HG03571 (cell line): ENCODE measurements at regions not wholly inside any gene's neighbourhood (a gene's known extent, or its start where the extent isn't known, plus 50 kb on each side); places are given as distances from the start of the nearest gene placed in this dataset.

Experiments
- ATAC-seq: cut with Tn5 transposase; IDR thresholded peaks from one replicate; pipeline ENCODE4 v1.9.1; 2021; ENCODE audit not compliant: unreplicated experiment

DNA sequence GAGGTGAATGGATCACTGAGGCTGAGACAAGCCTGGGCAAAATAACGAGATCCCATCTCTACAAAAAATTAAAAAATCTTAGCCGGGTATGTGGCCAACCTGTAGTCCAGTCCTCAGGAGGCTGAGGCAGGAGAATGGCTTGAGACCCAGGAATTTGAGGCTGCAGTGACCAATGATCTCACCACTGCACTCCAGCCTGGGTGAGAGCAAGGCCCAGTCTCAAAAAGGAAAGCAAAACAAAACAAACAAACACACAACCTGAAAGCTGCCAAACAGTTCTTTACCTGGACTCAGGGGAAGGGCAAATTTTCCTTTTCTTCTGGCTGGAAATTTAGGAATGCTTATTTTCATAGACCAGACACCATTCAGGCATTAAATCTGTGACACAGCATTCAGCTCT is 163.1 kb upstream of the FAT1 start:
- no peak for ATAC-seq

DNA sequence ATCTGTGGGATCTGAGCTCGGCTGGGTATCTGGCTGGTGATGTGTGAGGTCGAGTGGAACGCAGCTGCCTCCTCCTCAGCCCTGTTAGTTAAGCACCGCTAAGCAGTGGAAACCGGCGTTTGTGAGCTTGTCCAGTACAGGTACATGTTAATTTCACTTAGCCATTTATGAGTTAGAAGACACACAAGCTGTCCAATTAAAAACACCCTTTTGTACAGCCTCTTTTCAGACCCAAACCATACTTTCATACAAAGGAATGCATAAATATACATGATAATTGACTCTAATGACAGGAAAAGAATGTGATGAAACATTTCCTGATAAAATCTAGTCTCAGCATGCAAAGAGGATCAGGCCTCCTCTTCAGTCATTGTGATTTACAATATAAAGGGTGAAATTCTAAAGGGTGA is 163.6 kb upstream of the FAT1 start:
- no peak for ATAC-seq

DNA sequence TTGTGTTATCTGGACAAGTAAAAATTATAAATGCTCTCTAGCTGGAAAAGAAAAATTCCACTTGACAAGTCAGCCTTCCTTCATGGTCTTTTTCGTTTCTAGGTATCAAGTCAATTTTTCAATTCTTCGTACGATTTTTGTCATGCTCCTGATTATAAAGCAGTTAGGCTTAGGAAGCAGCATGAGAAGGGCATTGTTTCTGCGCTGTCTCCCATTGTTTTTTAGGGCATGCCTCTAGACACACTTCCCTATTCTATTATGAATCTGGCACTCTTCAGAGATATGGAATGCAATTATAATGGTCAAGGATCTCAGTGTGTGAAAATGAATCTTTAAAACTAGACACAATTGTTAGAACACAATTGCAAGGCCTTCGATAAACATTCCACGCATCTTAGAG is 164.1 kb upstream of the FAT1 start:
- no peak for ATAC-seq

DNA sequence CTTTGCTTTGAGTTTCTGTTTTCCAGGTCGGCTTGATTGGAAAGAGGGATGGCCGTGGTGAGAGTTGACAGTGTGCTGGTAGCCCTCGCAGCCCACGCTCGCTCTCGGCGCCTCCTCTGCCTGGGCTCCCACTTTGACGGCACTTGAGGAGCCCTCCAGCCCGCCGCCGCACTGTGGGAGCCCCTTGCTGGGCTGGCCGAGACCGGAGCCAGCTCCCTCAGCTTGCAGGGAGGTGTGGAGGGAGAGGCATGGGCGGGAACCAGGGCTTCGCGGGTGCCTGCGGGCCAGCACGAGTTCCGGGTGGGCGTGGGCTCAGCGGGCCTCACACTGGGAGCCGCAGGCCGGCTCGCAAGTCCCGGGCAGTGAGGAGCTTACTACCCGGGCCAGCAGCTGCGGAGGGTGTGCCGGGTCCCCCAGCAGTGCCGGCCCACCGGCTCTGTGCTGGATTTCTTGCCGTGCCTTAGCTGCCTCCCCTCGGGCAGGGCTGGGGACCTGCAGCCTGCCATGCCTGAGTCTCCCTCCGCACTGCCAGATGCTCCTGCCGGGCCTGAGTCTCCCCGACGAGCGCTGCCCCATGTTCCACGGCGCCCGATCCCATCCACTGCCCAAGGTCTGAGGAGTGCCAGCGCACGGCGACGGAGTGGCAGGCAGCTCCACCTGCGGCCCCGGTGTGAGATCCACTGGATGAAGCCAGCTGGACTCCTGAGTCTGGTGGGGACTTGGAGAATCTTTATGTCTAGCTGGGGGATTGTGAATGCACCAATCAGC is 166.4 kb upstream of the FAT1 start:
- ATAC-seq = no peak

DNA sequence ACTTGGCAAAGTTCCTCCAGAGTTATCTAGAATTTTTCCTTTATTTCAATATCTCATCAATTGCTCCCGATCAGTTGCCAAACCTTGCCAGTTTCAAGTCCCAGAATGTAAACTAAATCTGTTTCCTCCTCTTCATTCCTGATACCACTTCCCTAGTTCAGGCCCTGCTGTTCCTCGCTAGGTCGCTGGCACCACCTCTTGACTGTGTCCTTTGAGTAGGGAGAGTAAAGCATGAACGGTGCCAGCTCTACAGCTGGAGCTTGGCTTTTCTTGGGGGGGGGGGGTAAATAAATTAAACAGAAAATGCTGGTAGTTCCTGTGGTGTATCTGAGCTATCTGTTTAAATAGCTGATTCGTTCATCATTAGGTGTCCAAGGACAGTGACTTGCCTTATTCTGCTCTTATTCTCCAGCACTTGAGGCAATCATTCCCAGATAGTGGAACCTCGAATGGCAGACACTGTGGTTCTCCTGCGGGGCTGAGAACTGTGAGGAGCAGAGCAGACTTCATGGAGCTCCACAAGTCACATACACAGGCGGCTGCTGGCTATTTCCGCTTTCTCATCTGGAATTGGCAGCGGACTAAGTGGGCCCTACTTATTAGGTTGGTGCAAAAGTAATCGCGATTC is 168.3 kb upstream of the FAT1 start:
- no peak for ATAC-seq

DNA sequence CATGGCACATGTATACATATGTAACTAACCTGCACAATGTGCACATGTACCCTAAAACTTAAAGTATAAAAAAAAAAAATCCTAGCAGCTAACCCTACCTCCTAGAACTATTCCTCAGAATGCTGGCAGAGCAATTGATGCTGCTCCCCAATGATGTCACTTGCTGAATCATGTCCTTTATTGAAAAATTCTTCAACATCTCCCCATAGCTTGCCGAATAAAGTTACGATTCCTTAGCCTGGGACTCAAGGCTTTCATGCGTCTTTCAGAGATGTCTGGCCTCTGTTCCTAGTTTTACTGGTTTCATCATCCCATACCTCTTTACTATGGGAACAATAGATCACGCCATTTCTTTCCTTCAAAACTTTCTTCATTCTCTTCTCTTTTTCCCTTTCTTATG is 174.7 kb upstream of the FAT1 start:
- ATAC-seq = no peak

DNA sequence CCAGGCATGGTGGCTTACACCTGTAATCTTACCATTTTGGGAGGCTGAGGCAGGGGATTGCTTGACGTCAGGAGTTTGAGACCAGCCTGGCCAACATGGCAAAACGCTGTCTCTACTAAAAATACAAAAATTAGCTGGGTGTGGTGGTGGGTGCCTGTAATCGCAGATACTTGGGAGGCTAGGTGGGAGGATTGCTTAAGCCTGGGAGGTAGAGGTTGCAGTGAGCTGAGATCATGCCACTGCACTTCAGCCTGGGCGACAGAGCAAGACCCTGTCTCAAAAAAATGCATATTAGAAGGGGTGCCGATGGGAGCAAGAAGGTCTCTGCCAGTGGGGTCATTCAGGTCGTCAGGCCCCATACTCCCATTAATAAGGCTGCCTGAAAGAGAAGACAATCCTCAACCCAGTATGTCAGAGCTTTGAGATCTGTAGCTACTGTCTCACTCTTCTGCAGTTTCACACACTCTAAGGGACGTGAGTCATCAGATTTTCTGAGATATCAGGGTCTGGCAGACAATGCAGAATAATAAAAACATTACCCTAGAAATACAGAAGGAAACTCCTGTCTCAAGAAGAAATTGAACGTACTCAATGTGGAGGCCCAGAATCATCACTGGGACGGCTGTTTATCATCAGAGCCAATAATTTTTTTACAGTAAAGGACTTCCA is 176.7 kb upstream of the FAT1 start:
- ATAC-seq = no peak

DNA sequence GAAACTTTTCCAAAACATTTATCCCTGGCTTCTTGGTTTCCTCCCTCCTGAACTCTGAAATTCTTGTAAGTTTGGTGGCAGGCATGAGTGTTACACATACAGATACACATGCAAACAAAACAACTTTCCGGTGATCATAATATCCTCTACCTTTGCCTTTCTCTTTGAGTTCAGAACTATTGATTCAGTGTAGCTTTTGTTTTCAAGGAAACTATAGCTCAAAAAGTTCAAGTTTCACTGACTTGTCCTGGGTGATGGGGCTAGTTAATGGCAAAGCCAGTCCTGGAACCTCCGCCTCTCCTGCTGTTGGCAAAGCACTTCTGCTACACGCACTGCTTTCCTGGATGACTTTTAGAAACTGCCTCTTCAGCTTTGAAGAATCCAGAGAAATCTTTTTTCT is 177.3 kb upstream of the FAT1 start:
- no peak for ATAC-seq

DNA sequence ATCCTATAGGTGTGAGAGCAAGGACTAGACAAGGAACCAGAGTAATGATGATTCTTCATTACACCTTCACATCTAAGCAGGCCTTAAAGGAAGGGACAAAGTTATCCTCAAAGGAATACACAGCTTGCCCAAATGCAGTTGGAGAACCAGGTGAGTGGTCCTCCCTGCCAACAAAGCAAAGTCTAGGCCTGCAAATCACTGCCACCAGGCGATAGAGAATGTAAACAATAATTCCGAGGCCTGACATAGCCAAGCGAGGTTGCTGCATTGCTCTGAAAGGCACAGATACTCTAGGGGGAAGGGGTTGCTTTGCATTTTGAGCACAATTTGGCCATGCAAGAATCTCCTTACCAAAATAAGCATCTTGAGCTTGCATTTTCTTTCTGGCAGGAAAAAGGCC is 178.2 kb upstream of the FAT1 start:
- ATAC-seq = no peak

DNA sequence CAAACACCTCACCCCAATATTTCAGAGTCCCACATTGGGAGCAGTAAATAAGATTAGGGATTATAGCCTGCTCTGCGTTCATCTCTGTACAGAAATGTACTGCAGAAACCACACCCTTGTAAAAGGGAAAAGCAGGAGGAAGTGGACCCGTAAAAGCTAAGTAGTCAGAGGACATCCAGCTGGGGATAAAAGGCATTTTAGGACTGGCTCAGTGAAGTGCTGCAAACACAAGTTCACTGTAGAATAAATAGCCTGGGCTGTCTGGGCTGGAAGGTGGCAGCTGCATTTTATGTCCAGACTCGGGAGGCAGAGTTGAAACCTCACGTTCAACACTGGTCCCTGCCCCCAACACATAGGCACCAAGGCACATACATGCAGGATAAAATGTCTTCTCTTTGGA is 178.7 kb upstream of the FAT1 start:
- no peak for ATAC-seq

DNA sequence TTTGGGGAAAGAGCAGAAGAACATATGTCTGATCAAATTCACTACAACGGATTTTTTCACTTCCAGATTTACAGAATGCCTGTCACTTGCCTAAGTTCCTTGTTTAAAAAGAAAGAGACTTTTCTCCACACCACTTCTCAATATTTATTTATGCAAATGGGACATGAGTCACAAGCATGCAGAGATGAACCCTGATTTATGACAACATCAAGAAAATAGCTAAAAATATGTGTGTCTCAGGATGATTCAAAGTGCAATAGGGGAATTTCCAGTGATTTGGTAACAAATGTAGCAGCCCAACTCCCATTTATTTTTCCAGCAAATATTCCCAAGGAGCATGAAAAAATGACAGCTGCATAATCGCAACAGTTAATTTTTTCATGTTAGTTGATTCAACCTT is 180.4 kb upstream of the FAT1 start:
- no peak for ATAC-seq

DNA sequence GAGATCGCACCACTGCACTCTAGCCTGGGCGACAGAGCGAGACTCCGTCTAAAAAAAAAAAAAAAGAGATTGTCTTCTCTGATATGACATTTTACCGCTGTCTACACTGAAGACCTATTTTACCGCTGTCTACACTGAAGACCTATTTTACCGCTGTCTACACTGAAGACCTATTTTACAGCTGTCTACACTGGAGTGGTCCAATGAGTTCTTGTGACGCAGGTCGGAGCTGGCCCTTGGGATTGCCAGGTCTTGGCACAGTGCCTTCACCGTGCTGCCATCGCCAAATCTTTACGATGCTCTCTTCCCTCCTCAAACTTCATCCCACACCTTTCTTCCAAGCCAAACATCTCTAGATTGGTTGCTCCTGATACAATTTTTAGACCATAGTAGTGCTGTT is 183.1 kb upstream of the FAT1 start:
- ATAC-seq = no peak

DNA sequence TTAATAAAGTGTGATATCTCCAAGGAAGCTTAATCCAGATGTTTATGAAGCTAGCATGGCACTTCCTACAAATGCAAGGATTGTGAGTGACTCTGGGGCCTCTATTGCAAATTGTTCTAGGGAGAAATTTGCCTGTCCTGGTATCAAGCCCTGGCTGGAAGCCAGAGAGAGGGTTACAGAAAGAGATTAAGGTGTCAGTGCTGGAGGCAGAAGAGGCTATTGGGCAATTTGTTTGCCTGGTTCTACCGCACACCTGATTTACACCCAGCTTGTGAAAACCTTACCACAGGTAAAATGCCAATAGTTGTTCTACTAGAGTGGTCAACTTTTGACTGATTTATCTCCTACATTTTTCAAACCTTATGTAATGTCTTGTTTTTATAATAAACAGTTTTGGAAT is 186.7 kb upstream of the FAT1 start:
- no peak for ATAC-seq

DNA sequence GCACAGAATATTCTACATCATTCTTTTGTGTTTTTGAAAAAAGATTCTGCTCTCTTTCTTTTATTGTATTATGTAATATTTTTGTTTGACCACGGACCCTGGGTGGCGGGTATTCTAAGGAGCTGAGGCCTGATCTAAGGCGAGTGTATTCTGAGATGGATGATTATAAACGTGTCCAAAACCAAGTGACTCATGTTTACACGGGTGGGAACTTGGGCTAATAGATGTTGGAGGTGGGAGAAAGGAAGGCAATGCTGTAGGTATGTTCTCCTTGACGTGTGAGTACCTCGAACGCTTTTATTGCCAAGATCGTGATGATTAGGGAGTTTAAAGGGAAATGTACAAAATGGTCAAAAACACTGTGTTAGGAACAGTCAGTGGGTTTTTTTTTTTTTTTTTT is 188.9 kb upstream of the FAT1 start:
- ATAC-seq = no peak

DNA sequence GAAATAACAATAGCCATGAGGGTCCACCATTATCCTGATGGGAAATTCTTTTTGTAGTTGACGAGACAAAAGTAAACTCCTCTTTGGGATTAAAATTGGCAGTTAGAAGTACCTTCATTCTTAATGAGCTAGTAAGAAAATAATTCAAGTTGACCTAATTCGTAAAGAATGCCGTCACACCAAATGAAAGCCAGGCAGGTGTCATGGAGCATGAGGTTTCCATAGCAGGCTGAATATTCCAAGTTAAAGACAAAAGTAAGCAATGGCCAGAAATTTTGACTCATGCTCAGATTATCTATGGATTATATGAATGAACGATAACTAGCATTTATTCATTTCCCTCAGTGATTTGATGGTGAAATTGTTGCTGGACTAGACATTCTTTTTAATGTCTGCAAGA is 192.2 kb upstream of the FAT1 start:
- ATAC-seq = no peak

DNA sequence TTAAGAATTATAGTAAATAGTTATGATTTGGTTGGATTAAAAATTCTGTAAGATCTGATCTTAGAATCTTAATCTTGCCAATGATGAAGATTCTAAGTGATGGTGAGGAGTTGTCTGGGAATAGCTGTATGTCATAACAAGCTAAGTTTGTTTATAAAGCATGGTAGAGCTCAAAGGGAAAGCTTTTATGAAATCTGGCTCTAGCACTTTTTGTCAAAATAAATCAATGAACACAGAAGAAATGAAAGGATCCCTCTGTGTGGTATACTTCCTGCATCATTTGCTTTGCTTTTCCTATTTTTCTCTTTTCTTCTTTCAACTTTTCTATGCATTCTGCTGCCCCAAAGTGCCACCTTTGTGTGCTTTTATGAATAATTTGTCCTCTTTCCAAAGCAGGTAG is 193.5 kb upstream of the FAT1 start:
- ATAC-seq = no peak

DNA sequence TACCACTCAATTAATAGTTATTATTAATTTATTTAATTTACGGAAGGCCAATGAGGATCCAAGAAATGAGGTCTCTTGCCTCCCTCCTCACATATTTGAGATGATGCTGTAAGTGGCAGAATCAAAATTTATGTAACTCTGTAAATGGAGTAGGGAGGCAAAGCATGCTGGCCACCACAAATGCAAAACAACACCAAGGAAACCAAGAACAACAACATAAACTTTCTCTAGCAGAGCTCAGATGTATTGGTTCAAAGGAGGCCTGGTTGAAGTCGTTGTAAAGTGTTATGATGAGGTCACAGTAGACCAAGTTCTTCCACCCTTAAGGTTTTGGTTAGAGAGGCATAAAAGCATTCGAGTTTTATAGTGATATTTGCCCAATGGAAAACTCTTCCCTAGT is 194.8 kb upstream of the FAT1 start:
- no peak for ATAC-seq

DNA sequence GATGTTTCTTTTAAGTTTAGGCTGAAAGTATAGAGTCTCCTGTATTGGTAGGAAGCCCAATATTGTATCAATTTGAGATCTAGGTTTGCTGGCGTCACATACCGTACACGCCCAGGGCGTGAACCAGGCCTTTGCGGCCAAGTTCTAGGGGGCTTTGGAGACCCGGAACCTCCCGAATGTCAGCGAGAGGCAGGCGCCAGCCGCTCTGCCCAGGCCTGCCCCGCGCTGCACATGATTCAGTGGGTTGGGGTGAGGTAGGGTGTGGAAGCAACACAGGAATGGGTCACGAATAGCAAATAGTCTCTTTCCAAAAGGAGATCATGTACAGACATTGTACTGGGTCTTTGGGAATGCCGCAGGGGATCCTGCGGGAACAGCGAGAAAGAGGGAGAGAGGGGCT is 195.7 kb upstream of the FAT1 start:
- no peak for ATAC-seq

DNA sequence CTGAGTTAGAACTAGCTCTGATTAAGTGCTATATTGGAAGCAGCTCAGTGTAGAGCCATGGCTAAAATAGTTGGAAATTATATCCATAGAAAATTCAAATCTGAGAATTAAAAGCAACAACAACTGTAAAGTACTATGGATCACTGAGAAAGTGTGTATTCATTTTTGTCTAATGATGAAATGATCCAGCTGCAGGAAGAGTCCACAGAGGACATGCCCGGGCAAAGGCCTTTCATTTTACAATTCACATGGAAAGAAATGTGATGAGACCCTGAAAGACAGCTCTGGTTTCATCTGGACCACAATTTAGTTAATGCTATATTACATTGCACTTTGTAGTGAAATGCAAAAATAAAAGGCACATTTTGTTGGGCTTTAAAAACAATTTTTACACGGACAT is 196.8 kb upstream of the FAT1 start:
- no peak for ATAC-seq

DNA sequence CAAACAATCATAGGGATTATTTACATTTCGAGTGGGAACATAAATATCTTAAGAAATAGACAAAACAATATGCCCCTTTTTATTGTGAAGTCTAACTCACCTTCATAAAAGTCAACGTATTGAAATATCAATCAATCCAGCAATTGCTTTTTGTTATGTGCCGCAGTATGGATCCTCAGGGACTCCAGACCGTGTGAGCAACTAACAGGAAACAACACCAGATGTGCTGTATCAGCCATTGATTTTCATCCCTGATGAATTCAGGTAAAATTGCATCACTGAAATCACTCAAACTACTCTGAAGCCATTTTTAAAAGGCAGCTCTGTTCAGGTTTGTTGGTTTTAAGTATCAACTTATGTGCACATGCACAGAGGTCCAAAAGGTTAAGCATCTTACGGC is 197.3 kb upstream of the FAT1 start:
- no peak for ATAC-seq

DNA sequence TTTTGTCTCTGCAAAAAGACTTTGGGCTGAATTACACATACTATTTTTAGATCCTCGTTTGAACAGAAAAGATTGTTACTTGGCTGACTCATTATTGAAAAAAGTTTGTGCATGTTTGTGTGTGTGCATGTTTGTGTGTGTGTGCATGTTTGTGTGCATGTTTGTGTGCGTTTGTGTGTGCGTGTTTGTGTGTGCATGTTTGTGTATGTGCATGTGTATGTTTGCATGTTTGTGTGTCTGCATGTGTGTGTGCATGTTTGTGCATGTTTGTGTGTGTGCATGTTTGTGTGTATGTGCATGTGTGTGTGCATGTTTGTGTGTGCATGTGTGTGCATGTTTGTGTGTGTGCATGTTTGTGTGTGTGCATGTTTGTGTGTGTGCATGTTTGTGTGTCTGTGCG is 201.1 kb upstream of the FAT1 start:
- ATAC-seq = no peak

DNA sequence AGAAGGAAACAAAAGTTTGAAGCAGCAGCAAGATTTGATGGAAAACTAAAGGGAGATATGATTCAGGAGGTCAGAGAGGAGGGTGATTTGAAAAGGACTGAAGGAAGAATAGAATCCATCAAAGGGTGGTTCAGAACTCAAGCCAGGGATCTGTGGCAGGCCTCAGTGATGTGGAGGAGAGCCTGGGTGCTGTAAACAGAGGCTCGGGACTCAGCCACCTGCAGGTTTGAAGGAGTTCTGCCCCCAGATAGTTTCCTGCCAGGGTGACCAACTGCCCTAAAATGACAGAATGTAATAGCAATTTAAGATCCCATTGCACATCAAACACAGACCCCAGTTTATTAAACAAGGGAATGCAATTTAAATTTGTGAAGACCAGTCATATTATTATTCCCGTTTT is 204.0 kb upstream of the FAT1 start:
- ATAC-seq = no peak

DNA sequence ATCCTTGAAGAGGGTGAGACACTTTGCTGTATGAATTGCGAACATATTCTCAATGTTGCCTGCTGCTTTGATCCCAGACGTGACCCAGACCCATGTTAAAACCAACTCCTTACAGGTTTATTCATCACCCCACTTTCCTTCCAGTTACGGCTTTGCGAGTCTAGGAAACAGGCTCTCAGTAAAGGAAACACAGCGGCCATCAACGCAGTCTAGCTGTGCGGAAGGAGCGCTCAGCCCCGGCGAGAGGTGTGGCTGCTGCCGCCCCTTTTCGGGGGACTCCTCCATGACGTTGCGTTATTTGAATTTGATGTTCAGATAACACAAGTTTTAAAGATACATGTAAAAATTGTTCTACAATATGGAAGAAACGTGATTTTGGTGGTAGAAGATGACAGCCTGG is 206.4 kb upstream of the FAT1 start:
- ATAC-seq = no peak
